Liver (tissue), 7 donors: ENCODE measurements at regions not wholly inside any gene's neighbourhood (a gene's known extent, or its start where the extent isn't known, plus 50 kb on each side); places are given as distances from the start of the nearest gene placed in this dataset.

Experiments
- DNase-seq: peaks from one replicate; pipeline ENCODE4 v3.0.0-alpha.2; 2017; ENCODE audit warnings: low spot score
- H3K27ac ChIP-seq, 2 donors: one replicate each; pipeline ENCODE4 v1.7.0; 2013; ENCODE audit warnings: inconsistent platforms in 2 of 2, low read length in 2 of 2, control low read depth in 1 of 2, low read depth in 1 of 2, mild to moderate bottlenecking in 1 of 2
- H3K27me3 ChIP-seq, 4 donors: one replicate each; pipeline versions ENCODE4 v1.6.1 to v1.7.0; 2013; ENCODE audit warnings: low read length in 3 of 4, inconsistent platforms in 1 of 4, mild to moderate bottlenecking in 1 of 4, moderate library complexity in 1 of 4; ENCODE audit not compliant: control insufficient read depth in 4 of 4, insufficient read depth in 4 of 4
- H3K36me3 ChIP-seq, 4 donors: one replicate each; pipeline versions ENCODE4 v1.6.1 to v1.7.0; 2013; ENCODE audit warnings: low read length in 3 of 4, mild to moderate bottlenecking in 3 of 4, low read depth in 1 of 4, moderate library complexity in 1 of 4; ENCODE audit not compliant: control insufficient read depth in 4 of 4, insufficient read depth in 3 of 4
- H3K4me1 ChIP-seq, 4 donors: one replicate each; pipeline versions ENCODE4 v1.6.1 to v1.7.0; 2013; ENCODE audit warnings: low read length in 3 of 4, mild to moderate bottlenecking in 3 of 4, moderate library complexity in 1 of 4; ENCODE audit not compliant: control insufficient read depth in 4 of 4, insufficient read depth in 4 of 4
- H3K4me3 ChIP-seq, 3 donors: one replicate each; pipeline versions ENCODE4 v1.6.1 to v1.7.0; 2013; ENCODE audit warnings: low read length in 3 of 3, control low read depth in 1 of 3, low read depth in 1 of 3, mild to moderate bottlenecking in 1 of 3
- H3K9ac ChIP-seq, 2 donors: one replicate each; pipeline ENCODE4 v1.7.0; 2013; ENCODE audit warnings: low read length in 2 of 2, mild to moderate bottlenecking in 2 of 2, moderate library complexity in 2 of 2, control low read depth in 1 of 2, low read depth in 1 of 2
- H3K9me3 ChIP-seq, 4 donors: one replicate each; pipeline versions ENCODE4 v1.6.1 to v1.7.0; 2013; ENCODE audit warnings: low read length in 3 of 4; ENCODE audit not compliant: control insufficient read depth in 4 of 4
- ATF3 ChIP-seq: IDR thresholded peaks from 2 replicates; pipeline ENCODE4 v1.6.1; 2016; ENCODE audit warnings: antibody characterized with exemption
- FOXA2 ChIP-seq: IDR thresholded peaks from 2 replicates; pipeline ENCODE4 v1.6.1; 2016; ENCODE audit warnings: antibody characterized with exemption
- GABPA ChIP-seq, 2 donors: IDR thresholded peaks in 1 of 2; conservative IDR thresholded peaks in 1 of 2; 2 replicates each; pipeline ENCODE4 v1.6.1; 2016; ENCODE audit warnings: antibody characterized with exemption in 2 of 2, mild to moderate bottlenecking in 1 of 2, moderate library complexity in 1 of 2
- HNF4A ChIP-seq, 2 donors: conservative IDR thresholded peaks; 2 replicates each; pipeline ENCODE4 v1.6.1; 2016; ENCODE audit warnings: antibody characterized with exemption in 2 of 2, mild to moderate bottlenecking in 2 of 2
- HNF4G ChIP-seq: IDR thresholded peaks from 2 replicates; pipeline ENCODE4 v1.6.1; 2016; ENCODE audit warnings: antibody characterized with exemption
- RAD21 ChIP-seq, 2 donors: IDR thresholded peaks; 2 replicates each; pipeline ENCODE4 v1.6.1; 2016; ENCODE audit warnings: antibody characterized with exemption in 2 of 2, mild to moderate bottlenecking in 2 of 2
- REST ChIP-seq: IDR thresholded peaks from 2 replicates; pipeline ENCODE4 v1.6.1; 2016; ENCODE audit warnings: antibody characterized with exemption, mild to moderate bottlenecking
- RXRA ChIP-seq, 2 donors: IDR thresholded peaks; 2 replicates each; pipeline ENCODE4 v1.6.1; 2017 to 2018; ENCODE audit warnings: antibody characterized with exemption in 2 of 2, mild to moderate bottlenecking in 1 of 2
- SP1 ChIP-seq: IDR thresholded peaks from 2 replicates; pipeline ENCODE4 v1.6.1; 2018; ENCODE audit warnings: antibody characterized with exemption, mild to moderate bottlenecking
- TAF1 ChIP-seq: conservative IDR thresholded peaks from 2 replicates; pipeline ENCODE4 v1.6.1; 2016; ENCODE audit warnings: antibody characterized with exemption, mild to moderate bottlenecking
- YY1 ChIP-seq: IDR thresholded peaks from 2 replicates; pipeline ENCODE4 v1.6.1; 2016; ENCODE audit warnings: antibody characterized with exemption, mild to moderate bottlenecking
- WGBS: extraction: QIAGEN DNeasy Blood & Tissue Kit; methylation state at CpG from one replicate; pipeline ENCODE4 v1.1.7; 2013; 5-methylcytosine and 5-hydroxymethylcytosine counted together
- TF ChIP-seq, protein P1 (sequence below): IDR thresholded peaks from 2 replicates; pipeline ENCODE4 v1.6.1; 2016; ENCODE audit warnings: antibody characterized with exemption
- TF ChIP-seq, protein P2 (sequence below): IDR thresholded peaks from 2 replicates; pipeline ENCODE4 v1.6.1; 2016; ENCODE audit warnings: antibody characterized with exemption
- donor health status: healthy.
- donor health status: healthy.
- donor health status: healthy.
- donor health status: healthy.

DNA sequence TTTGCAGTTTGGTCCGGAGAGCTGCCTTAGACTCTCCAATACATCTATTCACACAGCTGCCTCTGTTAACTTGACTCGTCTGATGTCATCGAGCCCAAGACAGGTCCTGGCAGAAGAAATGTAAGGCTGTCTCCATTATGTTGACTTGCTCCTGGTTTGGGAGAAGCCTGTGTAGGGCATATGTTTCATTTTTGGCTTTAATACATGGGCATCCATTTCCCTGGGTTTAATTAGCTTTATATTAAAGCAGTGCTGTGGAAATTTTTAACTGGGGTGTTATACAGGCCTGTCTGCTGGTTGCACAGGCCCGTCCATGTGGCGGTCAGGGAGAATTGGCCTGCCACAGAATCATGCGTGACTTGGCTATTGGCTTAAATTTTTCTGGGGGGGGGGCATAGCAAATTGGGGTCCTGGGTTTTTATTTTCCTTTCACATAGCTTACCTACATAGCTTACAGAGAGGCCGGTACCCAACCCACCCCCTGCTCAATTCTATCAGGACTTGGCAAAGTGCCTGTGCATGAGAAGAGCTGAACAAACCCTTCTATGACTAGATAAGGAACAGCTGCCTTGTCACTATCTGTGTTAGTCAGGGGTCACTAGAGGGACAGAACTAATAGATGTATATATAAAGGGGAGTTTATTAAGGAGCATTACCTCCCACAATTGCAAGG is 123.5 kb upstream of the WDR1 start:
- H3K4me1 ChIP-seq: no peaks in the 10 kb centered on the region
- TF ChIP-seq YY1: no peak
- no peak for TF ChIP-seq HNF4A (conservative IDR thresholded peaks at IDR 0.05)
- TF ChIP-seq RAD21 (IDR thresholded peaks at IDR 0.05): no peak
- TF ChIP-seq, protein P1, sequence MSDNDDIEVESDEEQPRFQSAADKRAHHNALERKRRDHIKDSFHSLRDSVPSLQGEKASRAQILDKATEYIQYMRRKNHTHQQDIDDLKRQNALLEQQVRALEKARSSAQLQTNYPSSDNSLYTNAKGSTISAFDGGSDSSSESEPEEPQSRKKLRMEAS: no peak
- TF ChIP-seq, protein P2, sequence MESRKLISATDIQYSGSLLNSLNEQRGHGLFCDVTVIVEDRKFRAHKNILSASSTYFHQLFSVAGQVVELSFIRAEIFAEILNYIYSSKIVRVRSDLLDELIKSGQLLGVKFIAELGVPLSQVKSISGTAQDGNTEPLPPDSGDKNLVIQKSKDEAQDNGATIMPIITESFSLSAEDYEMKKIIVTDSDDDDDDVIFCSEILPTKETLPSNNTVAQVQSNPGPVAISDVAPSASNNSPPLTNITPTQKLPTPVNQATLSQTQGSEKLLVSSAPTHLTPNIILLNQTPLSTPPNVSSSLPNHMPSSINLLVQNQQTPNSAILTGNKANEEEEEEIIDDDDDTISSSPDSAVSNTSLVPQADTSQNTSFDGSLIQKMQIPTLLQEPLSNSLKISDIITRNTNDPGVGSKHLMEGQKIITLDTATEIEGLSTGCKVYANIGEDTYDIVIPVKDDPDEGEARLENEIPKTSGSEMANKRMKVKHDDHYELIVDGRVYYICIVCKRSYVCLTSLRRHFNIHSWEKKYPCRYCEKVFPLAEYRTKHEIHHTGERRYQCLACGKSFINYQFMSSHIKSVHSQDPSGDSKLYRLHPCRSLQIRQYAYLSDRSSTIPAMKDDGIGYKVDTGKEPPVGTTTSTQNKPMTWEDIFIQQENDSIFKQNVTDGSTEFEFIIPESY: no peak
- TF ChIP-seq HNF4G: no peak
- no peak for TF ChIP-seq SP1
- no peak for TF ChIP-seq REST
- TF ChIP-seq TAF1: no peak
- TF ChIP-seq RXRA (IDR thresholded peaks at IDR 0.05): no peak
- no peak for TF ChIP-seq ATF3
- no peak for TF ChIP-seq FOXA2
- no peak overlapping the region for H3K9ac ChIP-seq
- H3K27me3 ChIP-seq: no peaks in the 10 kb centered on the region
- H3K27ac ChIP-seq: no peak overlapping the region
- peak; percentile 38 for DNase-seq
- no peaks in the 10 kb centered on the region for H3K36me3 ChIP-seq
- no peaks in the 10 kb centered on the region for H3K9me3 ChIP-seq
- WGBS: 87% methylated on average over 7 of the region's 7 CpGs
- H3K4me3 ChIP-seq: no peak overlapping the region

- Histone ChIP-seq H3K9me3 (no peaks in the 10 kb centered on the region), H3K27me3 (no peaks in the 10 kb centered on the region), H3K9ac (no peak overlapping the region), H3K4me3 (no peak overlapping the region), H3K36me3 (no peaks in the 10 kb centered on the region), H3K27ac (no peak overlapping the region), H3K4me1 (no peaks in the 10 kb centered on the region)
- whole genome bisulfite sequencing: 76% methylated on average over 1 of the region's 1 CpG
- no peak for DNase-seq
- TF ChIP-seq, protein P1: no peak
- TF ChIP-seq SP1: no peak
- TF ChIP-seq, protein P2: no peak
- no peak for TF ChIP-seq HNF4A (conservative IDR thresholded peaks at IDR 0.05)
- no peak for TF ChIP-seq FOXA2
- no peak for TF ChIP-seq RXRA (IDR thresholded peaks at IDR 0.05)
- no peak for TF ChIP-seq HNF4G
- TF ChIP-seq GABPA (IDR thresholded peaks at IDR 0.05 in 1 of 2, conservative IDR thresholded peaks at IDR 0.05 in 1 of 2): no peak
These were observed 120.5 kb upstream of the WDR1 start for GRCh38 chr4:10237131-10237530.
